Neural progenitor cell (in vitro differentiated cells): ENCODE measurements at regions not wholly inside any gene's neighbourhood (a gene's known extent, or its start where the extent isn't known, plus 50 kb on each side); places are given as distances from the start of the nearest gene placed in this dataset.

ENCODE experiments used
- CTCF ChIP-seq: fragments of 200-600 bp; sonication (generic); IDR thresholded peaks from 2 replicates; pipeline ENCODE4 v1.5.1; 2017; ENCODE audit warnings: antibody characterized with exemption, mild to moderate bottlenecking
- EZH2 ChIP-seq: fragments of 200-600 bp; sonication (generic); IDR thresholded peaks from 2 replicates; pipeline ENCODE4 v1.6.1; 2017; ENCODE audit warnings: antibody characterized with exemption, mild to moderate bottlenecking, moderate library complexity
- EZH2phosphoT487 ChIP-seq: fragments of 200-600 bp; sonication (generic); IDR thresholded peaks from 2 replicates; pipeline ENCODE4 v1.6.1; 2017; ENCODE audit warnings: antibody characterized with exemption

GRCh38 chr7:1346851-1347250 lies 112.4 kb downstream of the MICALL2 start:
- TF ChIP-seq CTCF, result no peak
- TF ChIP-seq EZH2phosphoT487, result no peak
- TF ChIP-seq EZH2, result no peak
